ENCODE measurements at regions not wholly inside any gene's neighbourhood (a gene's known extent, or its start where the extent isn't known, plus 50 kb on each side); places are given as distances from the start of the nearest gene placed in this dataset.

- TF ChIP-seq POLR2A (IDR thresholded peaks at IDR 0.05; ENCODE audit: low read length), result no peak
- no peak for TF ChIP-seq GATA1 (IDR thresholded peaks at IDR 0.05; ENCODE audit: low read depth, low read length)
- no peak for DNase-seq
These were observed 70.9 kb upstream of the POLG start for GRCh38 chr15:89405494-89405893.

GRCh38 chr15:89404023-89404422, 69.4 kb upstream of the POLG start:
- no peak for TF ChIP-seq POLR2A (IDR thresholded peaks at IDR 0.05; ENCODE audit: low read length)
- TF ChIP-seq GATA1 (IDR thresholded peaks at IDR 0.05; ENCODE audit: low read depth, low read length), result no peak
- DNase-seq, result no peak

GRCh38 chr15:89402518-89402805, 67.8 kb upstream of the POLG start:
- TF ChIP-seq GATA1 (IDR thresholded peaks at IDR 0.05; ENCODE audit: low read depth, low read length) (no peak), POLR2A (IDR thresholded peaks at IDR 0.05; ENCODE audit: low read length) (no peak)
- peak in 1 of 2 experiments; percentile 13 for DNase-seq

- DNase-seq, result peak in 1 of 2 experiments; percentile 40
- TF ChIP-seq POLR2A (IDR thresholded peaks at IDR 0.05; ENCODE audit: low read length), result no peak
- no peak for TF ChIP-seq GATA1 (IDR thresholded peaks at IDR 0.05; ENCODE audit: low read depth, low read length)
These were observed 67.2 kb upstream of the POLG start for GRCh38 chr15:89401631-89402517.

GRCh38 chr15:89400782-89401545, 66.3 kb upstream of the POLG start:
- no peak for TF ChIP-seq POLR2A (IDR thresholded peaks at IDR 0.05; ENCODE audit: low read length)
- TF ChIP-seq GATA1 (IDR thresholded peaks at IDR 0.05; ENCODE audit: low read depth, low read length), result no peak

GRCh38 chr15:89400116-89400781, 65.6 kb upstream of the POLG start:
- no peak for TF ChIP-seq POLR2A (IDR thresholded peaks at IDR 0.05; ENCODE audit: low read length)
- TF ChIP-seq GATA1 (IDR thresholded peaks at IDR 0.05; ENCODE audit: low read depth, low read length), result no peak
- no peak for DNase-seq

More at GRCh38 chr15:89400782-89401545, 66.3 kb upstream of the POLG start:
- DNase-seq, result no peak

GRCh38 chr15:89399238-89400115, 64.9 kb upstream of the POLG start:
- TF ChIP-seq POLR2A (IDR thresholded peaks at IDR 0.05; ENCODE audit: low read length) (no peak), GATA1 (IDR thresholded peaks at IDR 0.05; ENCODE audit: low read depth, low read length) (no peak)
- peak; percentile 19 to 23 for DNase-seq

GRCh38 chr15:89398896-89399237, 64.2 kb upstream of the POLG start:
- DNase-seq, result no peak
- no peak for TF ChIP-seq GATA1 (IDR thresholded peaks at IDR 0.05; ENCODE audit: low read depth, low read length)

- DNase-seq, result no peak
- TF ChIP-seq GATA1 (IDR thresholded peaks at IDR 0.05; ENCODE audit: low read depth, low read length), result no peak
- TF ChIP-seq POLR2A (IDR thresholded peaks at IDR 0.05; ENCODE audit: low read length), result no peak
These were observed 63.0 kb upstream of the POLG start for GRCh38 chr15:89397653-89398023.

- no peak for DNase-seq
- no peak for TF ChIP-seq POLR2A (IDR thresholded peaks at IDR 0.05; ENCODE audit: low read length)
- no peak for TF ChIP-seq GATA1 (IDR thresholded peaks at IDR 0.05; ENCODE audit: low read depth, low read length)
These were observed 62.4 kb upstream of the POLG start for GRCh38 chr15:89396723-89397652.

GRCh38 chr15:89395996-89396395, 61.4 kb upstream of the POLG start:
- TF ChIP-seq POLR2A (IDR thresholded peaks at IDR 0.05; ENCODE audit: low read length), result no peak
- no peak for TF ChIP-seq GATA1 (IDR thresholded peaks at IDR 0.05; ENCODE audit: low read depth, low read length)
- no peak for DNase-seq

- TF ChIP-seq GATA1 (IDR thresholded peaks at IDR 0.05; ENCODE audit: low read depth, low read length) (no peak), POLR2A (IDR thresholded peaks at IDR 0.05; ENCODE audit: low read length) (no peak)
- no peak for DNase-seq
These were observed 60.8 kb upstream of the POLG start for GRCh38 chr15:89395461-89395871.
